ENCODE measurements at regions not wholly inside any gene's neighbourhood (a gene's known extent, or its start where the extent isn't known, plus 50 kb on each side); places are given as distances from the start of the nearest gene placed in this dataset.

DNA sequence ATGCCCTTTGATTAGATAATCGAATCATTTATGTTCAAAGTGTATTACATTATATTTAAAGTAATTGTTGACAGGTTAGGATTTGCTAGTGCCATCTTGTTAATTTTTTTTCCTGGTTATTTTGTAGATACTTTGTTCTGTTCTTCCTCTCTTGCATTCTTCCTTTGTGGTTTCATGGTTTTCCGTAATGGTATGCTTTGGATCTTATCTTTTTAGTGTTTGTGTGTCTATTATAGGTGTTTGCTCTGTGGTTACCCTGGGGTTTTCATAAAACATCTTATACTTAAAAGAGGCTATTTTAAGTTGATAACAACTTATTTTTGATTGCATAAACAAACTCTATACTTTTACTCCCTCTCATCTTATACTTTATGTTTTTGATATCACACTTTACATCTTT lies 108.2 kb upstream of the SRD5A3 start:
- Histone ChIP-seq H3K27me3 (no peaks in the 10 kb centered on the region), H3K4me1 (no peaks in the 10 kb centered on the region), H3K9me3 (no peaks in the 10 kb centered on the region), H3K27ac (no peak overlapping the region), H3K4me3 (no peak overlapping the region), H3K36me3 (no peaks in the 10 kb centered on the region)
- intact Hi-C loops (cut with DNase I), result no loop called here
- ATAC-seq, result no peak
- FAIRE-seq, result no peak
- WGBS, 2 donors, result 33 to 56% methylated on average over 2 of the region's 2 CpGs
- TF ChIP-seq, protein P1, sequence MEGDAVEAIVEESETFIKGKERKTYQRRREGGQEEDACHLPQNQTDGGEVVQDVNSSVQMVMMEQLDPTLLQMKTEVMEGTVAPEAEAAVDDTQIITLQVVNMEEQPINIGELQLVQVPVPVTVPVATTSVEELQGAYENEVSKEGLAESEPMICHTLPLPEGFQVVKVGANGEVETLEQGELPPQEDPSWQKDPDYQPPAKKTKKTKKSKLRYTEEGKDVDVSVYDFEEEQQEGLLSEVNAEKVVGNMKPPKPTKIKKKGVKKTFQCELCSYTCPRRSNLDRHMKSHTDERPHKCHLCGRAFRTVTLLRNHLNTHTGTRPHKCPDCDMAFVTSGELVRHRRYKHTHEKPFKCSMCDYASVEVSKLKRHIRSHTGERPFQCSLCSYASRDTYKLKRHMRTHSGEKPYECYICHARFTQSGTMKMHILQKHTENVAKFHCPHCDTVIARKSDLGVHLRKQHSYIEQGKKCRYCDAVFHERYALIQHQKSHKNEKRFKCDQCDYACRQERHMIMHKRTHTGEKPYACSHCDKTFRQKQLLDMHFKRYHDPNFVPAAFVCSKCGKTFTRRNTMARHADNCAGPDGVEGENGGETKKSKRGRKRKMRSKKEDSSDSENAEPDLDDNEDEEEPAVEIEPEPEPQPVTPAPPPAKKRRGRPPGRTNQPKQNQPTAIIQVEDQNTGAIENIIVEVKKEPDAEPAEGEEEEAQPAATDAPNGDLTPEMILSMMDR (IDR thresholded peaks at IDR 0.05), result no peak
- no peak for DNase-seq

GRCh38 chr4:55238407-55238806 lies 107.6 kb upstream of the SRD5A3 start:
- FAIRE-seq (no peak), DNase-seq (no peak), ATAC-seq (no peak)
- TF ChIP-seq, protein P1 (IDR thresholded peaks at IDR 0.05), result no peak
- no peaks in the 10 kb centered on the region for H3K9me3 ChIP-seq
- 38 to 60% methylated on average over 2 of the region's 2 CpGs for WGBS, 2 donors
- no peaks in the 10 kb centered on the region for H3K4me1 ChIP-seq
- intact Hi-C loops (cut with DNase I), result no loop called here
- H3K27ac ChIP-seq, result no peak overlapping the region
- no peak overlapping the region for H3K4me3 ChIP-seq
- H3K36me3 ChIP-seq, result no peaks in the 10 kb centered on the region
- H3K27me3 ChIP-seq, result no peaks in the 10 kb centered on the region

- no peak for FAIRE-seq
- intact Hi-C loops (cut with DNase I), result no loop called here
- WGBS, 2 donors, result 64 to 66% methylated on average over 14 of the region's 14 CpGs
Measured at GRCh38 chr4:55241461-55241860, 104.6 kb upstream of the SRD5A3 start.

DNA sequence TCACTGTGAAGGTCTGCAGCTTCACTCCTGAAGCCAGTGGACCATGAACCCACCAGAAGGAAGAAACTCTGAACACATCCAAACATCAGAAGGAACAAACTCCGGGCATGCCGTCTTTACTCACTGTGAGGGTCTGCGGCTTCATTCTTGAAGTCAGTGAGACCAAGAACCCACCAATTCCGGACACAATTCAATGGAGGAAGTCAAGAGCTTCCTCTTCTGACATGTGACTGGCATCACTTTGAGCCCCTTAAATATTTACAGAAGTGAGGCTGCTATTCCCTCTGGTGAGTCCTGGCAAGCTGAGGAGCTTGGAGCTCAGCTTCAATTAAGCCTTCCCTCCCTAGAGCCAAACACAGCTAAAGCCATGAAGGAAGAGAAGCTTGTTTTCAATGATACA lies 103.5 kb upstream of the SRD5A3 start:
- no peaks in the 10 kb centered on the region for H3K27me3 ChIP-seq
- TF ChIP-seq, protein P1 (IDR thresholded peaks at IDR 0.05), result no peak
- no peak overlapping the region for H3K27ac ChIP-seq
- WGBS, 2 donors, result 65 to 77% methylated on average over 4 of the region's 4 CpGs
- no peaks in the 10 kb centered on the region for H3K4me1 ChIP-seq
- no peak for ATAC-seq
- no peak for DNase-seq
- intact Hi-C loops (cut with DNase I), result no loop called here
- FAIRE-seq, result no peak
- no peaks in the 10 kb centered on the region for H3K36me3 ChIP-seq
- H3K4me3 ChIP-seq, result no peak overlapping the region
- H3K9me3 ChIP-seq, result no peaks in the 10 kb centered on the region

More at GRCh38 chr4:55241461-55241860, 104.6 kb upstream of the SRD5A3 start:
- Histone ChIP-seq H3K9me3 (no peaks in the 10 kb centered on the region), H3K4me3 (no peak overlapping the region), H3K4me1 (no peaks in the 10 kb centered on the region), H3K27me3 (no peaks in the 10 kb centered on the region), H3K27ac (no peak overlapping the region), H3K36me3 (no peaks in the 10 kb centered on the region)
- DNase-seq, result peak in 1 of 6 donors; percentile 30
- TF ChIP-seq, protein P1 (IDR thresholded peaks at IDR 0.05), result no peak
- ATAC-seq, result no peak

DNA sequence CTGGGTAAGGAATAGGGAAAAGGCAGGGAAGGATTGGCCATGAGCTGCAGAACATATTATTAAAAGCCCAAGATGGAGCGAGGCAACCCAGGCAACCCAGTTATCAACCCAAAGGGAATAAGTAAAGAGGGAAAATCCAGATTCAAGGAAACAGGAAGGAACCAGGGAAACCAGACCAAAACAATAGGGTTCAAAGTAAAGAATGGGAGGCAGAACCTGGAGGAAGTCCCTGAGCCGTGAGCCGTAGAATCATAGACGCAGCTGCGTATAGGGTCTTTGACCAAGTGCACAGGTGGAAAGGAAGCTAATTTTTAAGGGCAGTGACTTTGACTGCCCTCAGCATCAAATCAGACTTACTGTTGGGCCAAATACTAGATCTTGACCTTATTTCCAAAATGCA lies 98.5 kb upstream of the SRD5A3 start:
- 80 to 95% methylated on average over 5 of the region's 5 CpGs for WGBS, 2 donors

More for the DNA sequence above, 98.5 kb upstream of the SRD5A3 start:
- ATAC-seq, result no peak
- Histone ChIP-seq H3K27ac (no peak overlapping the region), H3K4me3 (no peak overlapping the region), H3K9me3 (no peaks in the 10 kb centered on the region), H3K4me1 (no peaks in the 10 kb centered on the region), H3K27me3 (no peaks in the 10 kb centered on the region), H3K36me3 (no peaks in the 10 kb centered on the region)
- TF ChIP-seq, protein P1 (IDR thresholded peaks at IDR 0.05), result no peak
- no peak for FAIRE-seq
- DNase-seq, result no peak
- intact Hi-C loops (cut with DNase I), result no loop called here
